Ectodermal cell (in vitro differentiated cells): ENCODE measurements at regions not wholly inside any gene's neighbourhood (a gene's known extent, or its start where the extent isn't known, plus 50 kb on each side); places are given as distances from the start of the nearest gene placed in this dataset.
"Not testable (repeated sequence)": the region's sequence is repeated elsewhere in the genome, so short reads cannot be mapped to it uniquely, and the experiment has no call there.

Experiments used
- H3K27ac ChIP-seq: 2 replicates; pipeline ENCODE4 v1.7.0; 2013; ENCODE audit warnings: mild to moderate bottlenecking, low read depth, low read length; ENCODE audit not compliant: insufficient read depth, poor library complexity, severe bottlenecking
- H3K27me3 ChIP-seq: 2 replicates; pipeline ENCODE4 v1.7.0; 2013; ENCODE audit warnings: mild to moderate bottlenecking, low read length; ENCODE audit not compliant: insufficient read depth, control insufficient read depth, poor library complexity, severe bottlenecking
- H3K36me3 ChIP-seq: one replicate; pipeline ENCODE4 v1.7.0; 2013; ENCODE audit warnings: low read length; ENCODE audit not compliant: control insufficient read depth, insufficient read depth
- H3K4me1 ChIP-seq: one replicate; pipeline ENCODE4 v1.7.0; 2013; ENCODE audit warnings: low read length; ENCODE audit not compliant: control insufficient read depth, insufficient read depth
- H3K4me3 ChIP-seq: 2 replicates; pipeline ENCODE4 v1.7.0; 2013; ENCODE audit warnings: low read depth, low read length, control low read depth; ENCODE audit not compliant: insufficient read depth
- H3K9me3 ChIP-seq: 2 replicates; pipeline ENCODE4 v1.7.0; 2013; ENCODE audit warnings: mild to moderate bottlenecking, low read length, moderate library complexity; ENCODE audit not compliant: control insufficient read depth
- WGBS, 2 experiments: methylation state at CpG; one replicate each; pipeline ENCODE4 v1.1.7; 2013; ENCODE audit warnings: missing lambda C conversion rate in 2 of 2; 5-methylcytosine and 5-hydroxymethylcytosine counted together

DNA sequence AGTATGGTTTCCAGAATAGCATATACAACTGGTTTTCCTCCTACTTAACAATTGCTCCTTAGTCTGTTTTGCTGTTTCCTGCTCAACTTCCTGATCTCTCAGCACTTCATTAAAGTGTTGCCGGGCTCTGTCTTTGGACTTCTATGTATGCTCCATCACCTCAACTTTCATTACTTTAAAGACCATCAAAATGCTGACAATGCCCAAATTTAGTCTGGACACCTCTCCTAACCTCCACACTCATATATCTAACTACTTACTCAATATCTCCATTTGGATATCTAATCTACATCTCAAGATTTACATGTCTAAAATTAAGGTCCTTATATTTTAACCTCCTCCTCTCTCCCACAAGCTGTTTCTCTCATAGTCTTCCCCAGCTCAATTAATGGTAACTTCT lies 54.4 kb upstream of the LGR5 start:
- Histone ChIP-seq H3K27me3 (no peaks in the 10 kb centered on the region), H3K27ac (no peak overlapping the region), H3K9me3 (no peaks in the 10 kb centered on the region), H3K4me1 (no peaks in the 10 kb centered on the region), H3K36me3 (no peaks in the 10 kb centered on the region), H3K4me3 (no peak overlapping the region)
- WGBS, 2 experiments, result 93 to 96% methylated on average over 1 of the region's 1 CpG

DNA sequence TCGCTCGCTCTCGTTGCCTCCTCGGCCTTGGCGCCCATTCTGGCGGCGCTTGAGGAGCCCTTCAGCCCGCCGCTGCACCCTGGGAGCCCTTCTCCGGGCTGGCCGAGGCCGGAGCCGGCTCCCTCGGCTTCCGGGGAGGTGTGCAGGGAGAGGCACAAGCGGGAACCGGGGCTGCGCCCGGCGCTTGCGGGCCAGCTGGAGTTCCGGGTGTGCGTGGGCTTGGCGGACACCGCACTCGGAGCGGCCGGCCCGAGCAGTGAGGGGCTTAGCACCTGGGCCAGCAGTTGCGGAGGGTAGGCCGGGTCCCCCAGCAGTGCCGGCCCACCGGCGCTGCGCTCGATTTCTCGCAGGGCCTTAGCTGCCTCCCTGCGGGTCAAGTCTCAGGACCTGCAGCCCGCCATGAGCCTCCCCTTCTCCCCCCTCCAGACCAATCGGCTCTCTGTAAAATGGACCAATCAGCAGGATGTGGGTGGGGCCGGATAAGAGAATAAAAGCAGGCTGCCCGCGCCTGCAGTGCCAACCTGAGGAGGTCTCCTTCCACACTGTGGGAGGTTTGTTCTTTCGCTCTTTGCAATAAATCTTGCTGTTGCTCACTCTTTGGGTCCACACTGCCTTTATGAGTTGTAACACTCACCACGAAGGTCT lies 62.8 kb upstream of the LGR5 start:
- not testable (repeated sequence) for H3K27ac ChIP-seq, H3K36me3 ChIP-seq, H3K27me3 ChIP-seq, H3K4me3 ChIP-seq, H3K9me3 ChIP-seq, H3K4me1 ChIP-seq
- 97% methylated on average over 45 of the region's 45 CpGs for WGBS, 2 experiments

DNA sequence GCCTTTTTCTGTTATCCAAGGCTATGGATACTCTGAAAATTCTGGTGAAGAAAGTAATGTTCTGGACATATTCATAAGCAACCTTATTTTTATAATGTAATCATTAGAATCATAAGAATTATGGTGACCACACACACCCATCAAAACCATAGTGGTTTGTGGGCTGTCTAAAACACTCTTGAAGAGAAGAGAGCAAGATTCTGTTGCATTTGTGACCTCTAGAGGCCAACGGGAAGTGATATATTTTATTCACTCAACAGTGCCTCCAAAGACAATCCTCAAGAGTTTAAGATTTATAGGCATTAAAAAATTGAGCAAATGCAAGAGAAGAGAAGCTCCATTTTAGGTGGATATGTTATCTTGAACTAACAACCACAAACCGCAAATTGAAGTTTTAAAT lies 68.5 kb upstream of the LGR5 start:
- Histone ChIP-seq H3K27me3 (no peaks in the 10 kb centered on the region), H3K4me3 (no peak overlapping the region), H3K9me3 (no peaks in the 10 kb centered on the region), H3K36me3 (no peaks in the 10 kb centered on the region), H3K4me1 (no peaks in the 10 kb centered on the region), H3K27ac (no peak overlapping the region)
- 70% methylated on average over 2 of the region's 2 CpGs; no CpG with 5 or more reads in 1 of the 2 experiments for WGBS, 2 experiments

DNA sequence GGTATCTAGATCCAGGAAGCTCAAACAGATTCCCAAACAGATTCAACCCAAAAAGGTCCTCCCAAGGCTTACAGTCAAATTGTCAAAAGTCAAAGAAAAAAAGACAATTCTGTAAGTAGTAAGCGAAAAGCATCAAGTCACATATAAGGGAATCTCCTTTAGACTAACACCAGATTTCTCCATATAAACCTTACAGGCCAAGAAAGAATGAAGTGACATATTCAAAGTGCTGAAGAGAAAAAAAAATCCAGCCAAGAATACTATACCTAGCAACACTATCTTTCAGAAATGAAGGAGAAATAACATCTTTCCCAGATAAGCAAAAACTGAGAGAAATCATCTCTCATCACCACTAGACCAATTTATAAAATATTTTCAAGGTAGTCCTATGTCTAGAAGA lies 79.6 kb upstream of the LGR5 start:
- Histone ChIP-seq H3K4me1 (no peaks in the 10 kb centered on the region), H3K27ac (no peak overlapping the region), H3K36me3 (no peaks in the 10 kb centered on the region), H3K4me3 (no peak overlapping the region), H3K9me3 (peaks cover 4% of the 10 kb centered on the region), H3K27me3 (no peaks in the 10 kb centered on the region)
- 90% methylated on average over 1 of the region's 1 CpG; no CpG with 5 or more reads in 1 of the 2 experiments for WGBS, 2 experiments

DNA sequence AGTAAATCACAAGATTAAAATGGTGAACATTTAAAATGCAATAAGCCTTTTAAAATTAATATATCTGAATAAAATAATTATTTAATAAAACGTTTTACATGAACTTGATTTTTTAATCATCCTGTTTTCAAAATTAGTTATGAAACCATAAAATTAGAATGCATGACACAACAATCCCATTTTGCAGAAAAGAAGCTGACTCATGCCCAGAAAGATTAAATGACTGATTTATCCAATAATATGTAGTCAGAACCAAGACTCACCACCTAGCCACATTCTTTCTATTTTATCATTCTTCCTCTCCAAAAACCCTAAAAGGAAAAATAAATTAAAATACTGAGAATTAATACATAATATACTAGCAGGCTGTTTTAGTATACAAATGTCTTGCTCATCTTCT lies 83.0 kb upstream of the LGR5 start:
- no peaks in the 10 kb centered on the region for H3K36me3 ChIP-seq
- no peaks in the 10 kb centered on the region for H3K27me3 ChIP-seq
- no peak overlapping the region for H3K27ac ChIP-seq
- 60% methylated on average over 1 of the region's 1 CpG; no CpG with 5 or more reads in 1 of the 2 experiments for WGBS, 2 experiments
- H3K4me3 ChIP-seq, result no peak overlapping the region
- H3K9me3 ChIP-seq, result peaks cover 4% of the 10 kb centered on the region
- H3K4me1 ChIP-seq, result no peaks in the 10 kb centered on the region

DNA sequence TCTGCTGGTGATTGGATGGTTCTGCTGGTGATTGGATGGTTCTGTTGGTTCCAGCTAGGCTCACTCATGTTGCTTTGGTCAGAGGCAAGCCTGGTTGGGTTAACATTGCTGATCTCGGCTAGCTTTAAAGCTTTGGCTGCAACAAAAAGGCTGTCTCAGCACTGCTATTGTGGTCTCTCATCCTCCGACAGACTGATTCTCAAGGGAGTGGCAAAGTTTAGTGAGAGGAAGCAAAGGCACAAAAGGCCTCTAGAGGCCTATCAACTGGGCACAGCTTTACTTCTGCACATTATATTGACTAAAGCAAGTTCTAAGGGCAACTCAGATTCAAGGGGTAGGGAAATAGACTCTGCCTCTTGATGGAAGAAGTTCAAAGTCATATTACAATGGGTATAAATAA lies 84.7 kb upstream of the LGR5 start:
- WGBS, 2 experiments, result 21 to 28% methylated on average over 2 of the region's 2 CpGs
- Histone ChIP-seq H3K9me3 (no peaks in the 10 kb centered on the region), H3K4me3 (no peak overlapping the region), H3K36me3 (no peaks in the 10 kb centered on the region), H3K4me1 (no peaks in the 10 kb centered on the region), H3K27me3 (no peaks in the 10 kb centered on the region), H3K27ac (no peak overlapping the region)

DNA sequence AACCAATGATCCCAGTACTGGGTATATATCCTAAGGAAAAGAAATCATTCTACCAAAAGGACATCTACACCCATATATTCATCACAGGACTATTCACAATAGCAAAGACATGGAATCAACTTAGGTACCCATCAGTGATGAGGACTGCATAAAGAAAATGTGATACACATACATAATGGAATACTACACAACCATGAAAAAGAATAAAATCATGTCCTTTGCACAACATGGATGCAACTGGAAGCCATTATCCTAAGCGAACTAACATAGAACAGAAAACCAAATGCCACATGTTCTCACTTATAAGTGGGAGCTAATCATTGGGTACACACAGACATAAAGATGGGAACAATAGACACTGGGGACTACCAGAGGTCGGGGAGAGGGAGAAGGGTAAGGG lies 86.0 kb upstream of the LGR5 start:
- Histone ChIP-seq H3K4me3 (no peak overlapping the region), H3K9me3 (no peaks in the 10 kb centered on the region), H3K4me1 (no peaks in the 10 kb centered on the region), H3K27ac (no peak overlapping the region), H3K36me3 (no peaks in the 10 kb centered on the region), H3K27me3 (no peaks in the 10 kb centered on the region)
- 89 to 95% methylated on average over 2 of the region's 2 CpGs for WGBS, 2 experiments

DNA sequence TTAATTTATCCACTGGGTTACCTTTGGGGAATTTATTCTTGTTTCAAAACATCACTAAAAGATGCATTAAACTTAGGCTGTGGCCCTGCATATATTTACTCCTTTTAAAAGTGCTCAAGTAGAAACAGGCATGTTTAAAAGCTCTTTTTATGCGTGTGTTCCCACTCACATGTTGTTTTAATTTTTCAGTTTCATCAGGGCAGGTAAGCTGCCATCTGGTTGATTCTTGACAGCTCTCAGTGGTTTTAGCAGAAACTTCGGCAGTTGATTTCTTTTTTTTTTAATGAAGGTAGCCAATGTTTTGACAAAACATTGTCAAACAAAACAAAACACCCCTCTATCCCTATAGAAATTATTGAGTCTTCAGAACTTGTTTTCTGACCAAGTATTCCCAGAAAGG lies 89.6 kb upstream of the LGR5 start:
- no peaks in the 10 kb centered on the region for H3K36me3 ChIP-seq
- no peaks in the 10 kb centered on the region for H3K9me3 ChIP-seq
- no peaks in the 10 kb centered on the region for H3K27me3 ChIP-seq
- no peaks in the 10 kb centered on the region for H3K4me1 ChIP-seq
- H3K4me3 ChIP-seq, result no peak overlapping the region
- no peak overlapping the region for H3K27ac ChIP-seq
- 91 to 93% methylated on average over 2 of the region's 2 CpGs for WGBS, 2 experiments

- Histone ChIP-seq H3K4me1 (no peaks in the 10 kb centered on the region), H3K27ac (no peak overlapping the region), H3K4me3 (no peak overlapping the region), H3K9me3 (no peaks in the 10 kb centered on the region), H3K36me3 (no peaks in the 10 kb centered on the region), H3K27me3 (no peaks in the 10 kb centered on the region)
These were observed 100.7 kb upstream of the LGR5 start for GRCh38 chr12:71338933-71339332.

- H3K36me3 ChIP-seq, result no peaks in the 10 kb centered on the region
- no peaks in the 10 kb centered on the region for H3K9me3 ChIP-seq
- H3K27ac ChIP-seq, result no peak overlapping the region
These were observed 103.7 kb upstream of the LGR5 start for GRCh38 chr12:71335963-71336257.

More at GRCh38 chr12:71335963-71336257, 103.7 kb upstream of the LGR5 start:
- no peaks in the 10 kb centered on the region for H3K27me3 ChIP-seq
- H3K4me1 ChIP-seq, result no peaks in the 10 kb centered on the region
- no peak overlapping the region for H3K4me3 ChIP-seq
